ENCODE measurements at regions not wholly inside any gene's neighbourhood (a gene's known extent, or its start where the extent isn't known, plus 50 kb on each side); places are given as distances from the start of the nearest gene placed in this dataset.

DNA sequence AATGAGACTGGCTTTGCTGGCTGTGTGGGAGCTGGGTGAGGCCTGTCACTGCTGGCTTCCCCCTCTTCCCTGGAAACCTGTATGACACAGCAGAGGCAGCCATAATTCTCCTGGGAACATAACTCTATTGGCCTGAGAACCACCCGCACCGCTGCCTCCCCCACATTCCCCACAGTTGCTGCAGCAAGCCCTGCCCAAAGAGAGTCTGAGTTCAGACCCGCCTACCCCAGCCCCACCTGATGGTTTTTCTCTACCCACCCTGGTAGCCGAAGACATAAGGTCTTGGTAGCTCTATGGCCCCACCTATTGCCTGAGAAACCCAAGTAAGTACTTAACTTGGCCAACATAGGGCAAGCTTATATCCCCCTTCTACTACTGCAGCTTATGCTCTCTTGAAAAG lies 174.8 kb downstream of the C11orf91 start:
- H3K4me1 ChIP-seq (ENCODE audit: control insufficient read depth in 2 of 2, insufficient read depth in 2 of 2, low read length in 2 of 2), result no peaks in the 10 kb centered on the region
- H3K9ac ChIP-seq (ENCODE audit: low read length), result no peak overlapping the region
- no peak overlapping the region for H3K4me3 ChIP-seq (ENCODE audit: control extremely low read depth in 1 of 5, extremely low read depth in 1 of 5, insufficient read depth in 1 of 5, low read depth in 2 of 5, low read length in 4 of 5)
- peaks cover 0 to 15% (median 8%) of the 10 kb centered on the region in 3 donors for H3K9me3 ChIP-seq (ENCODE audit: control extremely low read depth in 1 of 3, control insufficient read depth in 2 of 3, insufficient read depth in 1 of 3, low read length in 2 of 3)
- intact Hi-C loops (cut with micrococcal nuclease), result loop anchor here (5.0 kb wide), 1 partner anchor 163 kb away; no protein-coding TSS in a partner anchor
- Mint-ChIP-seq H3K4me3 (no peak overlapping the region), H3K27ac (no peak overlapping the region), H3K4me1 (no peaks in the 10 kb centered on the region), H3K9me3 (ENCODE audit: insufficient read depth) (peaks cover 3% of the 10 kb centered on the region), H3K27me3 (peaks cover 30% of the 10 kb centered on the region)
- TF ChIP-seq EZH2 (IDR thresholded peaks at IDR 0.05; ENCODE audit: borderline replicate concordance, insufficient read depth, low read depth, low read length, poor library complexity, severe bottlenecking), result no peak
- TF ChIP-seq, protein P1, sequence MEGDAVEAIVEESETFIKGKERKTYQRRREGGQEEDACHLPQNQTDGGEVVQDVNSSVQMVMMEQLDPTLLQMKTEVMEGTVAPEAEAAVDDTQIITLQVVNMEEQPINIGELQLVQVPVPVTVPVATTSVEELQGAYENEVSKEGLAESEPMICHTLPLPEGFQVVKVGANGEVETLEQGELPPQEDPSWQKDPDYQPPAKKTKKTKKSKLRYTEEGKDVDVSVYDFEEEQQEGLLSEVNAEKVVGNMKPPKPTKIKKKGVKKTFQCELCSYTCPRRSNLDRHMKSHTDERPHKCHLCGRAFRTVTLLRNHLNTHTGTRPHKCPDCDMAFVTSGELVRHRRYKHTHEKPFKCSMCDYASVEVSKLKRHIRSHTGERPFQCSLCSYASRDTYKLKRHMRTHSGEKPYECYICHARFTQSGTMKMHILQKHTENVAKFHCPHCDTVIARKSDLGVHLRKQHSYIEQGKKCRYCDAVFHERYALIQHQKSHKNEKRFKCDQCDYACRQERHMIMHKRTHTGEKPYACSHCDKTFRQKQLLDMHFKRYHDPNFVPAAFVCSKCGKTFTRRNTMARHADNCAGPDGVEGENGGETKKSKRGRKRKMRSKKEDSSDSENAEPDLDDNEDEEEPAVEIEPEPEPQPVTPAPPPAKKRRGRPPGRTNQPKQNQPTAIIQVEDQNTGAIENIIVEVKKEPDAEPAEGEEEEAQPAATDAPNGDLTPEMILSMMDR (IDR thresholded peaks at IDR 0.05), result no peak
- no peak overlapping the region for H3K27ac ChIP-seq (ENCODE audit: low read length in 2 of 2)
- no peak overlapping the region for H3K4me2 ChIP-seq (replicated peaks; ENCODE audit: low read depth, low read length, poor library complexity, severe bottlenecking)
- WGBS (ENCODE audit: insufficient coverage), result 90% methylated on average over 3 of the region's 4 CpGs
- no peak overlapping the region for H2AFZ ChIP-seq (ENCODE audit: insufficient read depth, low read depth, low read length, poor library complexity, severe bottlenecking)
- POLR2A ChIA-PET, result no interaction called here
- H3K27me3 ChIP-seq (replicated peaks in 1 of 4; ENCODE audit: control extremely low read depth in 1 of 4, control insufficient read depth in 3 of 4, insufficient read depth in 4 of 4, low read length in 3 of 4), result peaks cover 0 to 5% (median 0%) of the 10 kb centered on the region in 4 experiments
- DNase-seq (no peak), ATAC-seq (ENCODE audit: low read depth) (no peak)
- no peaks in the 10 kb centered on the region for H3K36me3 ChIP-seq (replicated peaks in 1 of 2; ENCODE audit: control extremely low read depth in 1 of 2, control insufficient read depth in 1 of 2, extremely low read depth in 1 of 2, insufficient read depth in 2 of 2, low read length in 1 of 2)
- no peaks in the 10 kb centered on the region for H3K79me2 ChIP-seq (ENCODE audit: control insufficient read depth, insufficient read depth, low read length)
- CTCF ChIA-PET, result interaction anchor here (1.1 kb wide), 1 partner anchor 144 kb away, joined by 3 read pairs; no protein-coding TSS in a partner anchor
- H4K20me1 ChIP-seq (ENCODE audit: control insufficient read depth, insufficient read depth, low read length, poor library complexity, severe bottlenecking), result no peaks in the 10 kb centered on the region

DNA sequence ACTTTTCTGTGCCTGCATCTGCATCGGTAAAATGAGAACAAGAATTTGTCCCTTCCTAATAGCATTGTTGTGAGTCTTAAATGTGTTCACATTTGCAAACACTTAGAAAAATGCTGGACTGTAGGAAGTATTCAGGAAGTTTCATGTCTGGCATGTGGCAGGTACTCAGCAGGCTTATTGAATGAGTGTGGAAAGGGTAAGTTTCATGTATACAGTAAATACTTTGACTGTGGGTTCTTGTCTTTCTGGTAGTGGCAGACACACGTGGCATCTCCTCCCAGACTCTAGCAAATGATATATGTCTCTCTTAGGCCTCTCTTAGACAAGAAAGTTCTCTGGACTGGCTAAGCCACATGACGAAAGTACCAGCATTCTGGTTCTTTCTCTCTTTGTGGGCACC lies 179.2 kb downstream of the C11orf91 start:
- Histone ChIP-seq H3K36me3 (replicated peaks in 1 of 2; ENCODE audit: control extremely low read depth in 1 of 2, control insufficient read depth in 1 of 2, extremely low read depth in 1 of 2, insufficient read depth in 2 of 2, low read length in 1 of 2) (no peaks in the 10 kb centered on the region), H3K4me1 (ENCODE audit: control insufficient read depth in 2 of 2, insufficient read depth in 2 of 2, low read length in 2 of 2) (no peaks in the 10 kb centered on the region), H3K27ac (ENCODE audit: low read length in 2 of 2) (no peak overlapping the region), H4K20me1 (ENCODE audit: control insufficient read depth, insufficient read depth, low read length, poor library complexity, severe bottlenecking) (no peaks in the 10 kb centered on the region), H3K4me3 (ENCODE audit: control extremely low read depth in 1 of 5, extremely low read depth in 1 of 5, insufficient read depth in 1 of 5, low read depth in 2 of 5, low read length in 4 of 5) (no peak overlapping the region), H2AFZ (ENCODE audit: insufficient read depth, low read depth, low read length, poor library complexity, severe bottlenecking) (no peak overlapping the region), H3K79me2 (ENCODE audit: control insufficient read depth, insufficient read depth, low read length) (no peaks in the 10 kb centered on the region), H3K27me3 (replicated peaks in 1 of 4; ENCODE audit: control extremely low read depth in 1 of 4, control insufficient read depth in 3 of 4, insufficient read depth in 4 of 4, low read length in 3 of 4) (peaks cover 0 to 5% (median 0%) of the 10 kb centered on the region in 4 experiments), H3K9me3 (ENCODE audit: control extremely low read depth in 1 of 3, control insufficient read depth in 2 of 3, insufficient read depth in 1 of 3, low read length in 2 of 3) (peaks cover 0 to 10% (median 0%) of the 10 kb centered on the region in 3 donors), H3K4me2 (replicated peaks; ENCODE audit: low read depth, low read length, poor library complexity, severe bottlenecking) (no peak overlapping the region), H3K9ac (ENCODE audit: low read length) (no peak overlapping the region)
- Mint-ChIP-seq H3K4me1 (no peaks in the 10 kb centered on the region), H3K27ac (no peak overlapping the region), H3K4me3 (no peak overlapping the region), H3K9me3 (ENCODE audit: insufficient read depth) (no peaks in the 10 kb centered on the region), H3K27me3 (peaks cover 35% of the 10 kb centered on the region)
- no peak for TF ChIP-seq EZH2 (IDR thresholded peaks at IDR 0.05; ENCODE audit: borderline replicate concordance, insufficient read depth, low read depth, low read length, poor library complexity, severe bottlenecking)
- TF ChIP-seq, protein P1 (IDR thresholded peaks at IDR 0.05), result no peak
- CTCF ChIA-PET, result no interaction called here
- intact Hi-C loops (cut with micrococcal nuclease), result no loop called here
- ATAC-seq (ENCODE audit: low read depth) (no peak), DNase-seq (no peak)
- POLR2A ChIA-PET, result no interaction called here
- 87% methylated on average over 3 of the region's 3 CpGs for WGBS (ENCODE audit: insufficient coverage)

All from B cell (primary cell).